ENCODE measurements at regions not wholly inside any gene's neighbourhood (a gene's known extent, or its start where the extent isn't known, plus 50 kb on each side); places are given as distances from the start of the nearest gene placed in this dataset.

DNA sequence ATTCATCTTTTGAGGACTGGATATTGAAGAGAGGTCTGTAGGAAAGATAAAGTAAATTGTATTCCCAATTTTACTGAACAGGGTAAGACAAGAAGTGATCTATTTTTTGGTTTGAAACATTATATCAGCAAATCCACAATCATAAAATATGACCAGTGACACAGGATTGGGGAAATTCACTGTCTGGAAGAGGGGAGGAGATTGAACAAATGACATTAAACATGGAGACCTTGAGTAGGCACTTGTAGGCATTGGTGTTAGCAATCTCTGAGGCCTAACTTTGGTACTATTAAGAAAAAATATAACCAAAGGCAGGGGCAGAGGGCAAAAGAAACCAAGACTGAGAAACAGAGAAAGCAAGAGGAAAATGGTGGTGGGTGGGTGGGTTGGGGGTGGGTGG is 132.6 kb upstream of the TMEM161B start:
- TF ChIP-seq, protein P1, sequence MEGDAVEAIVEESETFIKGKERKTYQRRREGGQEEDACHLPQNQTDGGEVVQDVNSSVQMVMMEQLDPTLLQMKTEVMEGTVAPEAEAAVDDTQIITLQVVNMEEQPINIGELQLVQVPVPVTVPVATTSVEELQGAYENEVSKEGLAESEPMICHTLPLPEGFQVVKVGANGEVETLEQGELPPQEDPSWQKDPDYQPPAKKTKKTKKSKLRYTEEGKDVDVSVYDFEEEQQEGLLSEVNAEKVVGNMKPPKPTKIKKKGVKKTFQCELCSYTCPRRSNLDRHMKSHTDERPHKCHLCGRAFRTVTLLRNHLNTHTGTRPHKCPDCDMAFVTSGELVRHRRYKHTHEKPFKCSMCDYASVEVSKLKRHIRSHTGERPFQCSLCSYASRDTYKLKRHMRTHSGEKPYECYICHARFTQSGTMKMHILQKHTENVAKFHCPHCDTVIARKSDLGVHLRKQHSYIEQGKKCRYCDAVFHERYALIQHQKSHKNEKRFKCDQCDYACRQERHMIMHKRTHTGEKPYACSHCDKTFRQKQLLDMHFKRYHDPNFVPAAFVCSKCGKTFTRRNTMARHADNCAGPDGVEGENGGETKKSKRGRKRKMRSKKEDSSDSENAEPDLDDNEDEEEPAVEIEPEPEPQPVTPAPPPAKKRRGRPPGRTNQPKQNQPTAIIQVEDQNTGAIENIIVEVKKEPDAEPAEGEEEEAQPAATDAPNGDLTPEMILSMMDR (conservative IDR thresholded peaks at IDR 0.05 in 1 of 2, IDR thresholded peaks at IDR 0.05 in 1 of 2; ENCODE audit: low read depth in 1 of 2, low read length in 2 of 2): no peak
- no peak for TF ChIP-seq EZH2 (IDR thresholded peaks at IDR 0.05; ENCODE audit: low read length, missing control alignments)

Data from fibroblast of lung (primary cell).